ENCODE measurements at regions not wholly inside any gene's neighbourhood (a gene's known extent, or its start where the extent isn't known, plus 50 kb on each side); places are given as distances from the start of the nearest gene placed in this dataset.

GRCh38 chr7:10225275-10225674 is 748.4 kb upstream of the PHF14 start:
- TF ChIP-seq EZH2 (IDR thresholded peaks at IDR 0.05; ENCODE audit: borderline replicate concordance) (no peak), EZH2phosphoT487 (IDR thresholded peaks at IDR 0.05; ENCODE audit: low read depth, severe bottlenecking, unreplicated experiment) (no peak)
- TF ChIP-seq, protein P1, sequence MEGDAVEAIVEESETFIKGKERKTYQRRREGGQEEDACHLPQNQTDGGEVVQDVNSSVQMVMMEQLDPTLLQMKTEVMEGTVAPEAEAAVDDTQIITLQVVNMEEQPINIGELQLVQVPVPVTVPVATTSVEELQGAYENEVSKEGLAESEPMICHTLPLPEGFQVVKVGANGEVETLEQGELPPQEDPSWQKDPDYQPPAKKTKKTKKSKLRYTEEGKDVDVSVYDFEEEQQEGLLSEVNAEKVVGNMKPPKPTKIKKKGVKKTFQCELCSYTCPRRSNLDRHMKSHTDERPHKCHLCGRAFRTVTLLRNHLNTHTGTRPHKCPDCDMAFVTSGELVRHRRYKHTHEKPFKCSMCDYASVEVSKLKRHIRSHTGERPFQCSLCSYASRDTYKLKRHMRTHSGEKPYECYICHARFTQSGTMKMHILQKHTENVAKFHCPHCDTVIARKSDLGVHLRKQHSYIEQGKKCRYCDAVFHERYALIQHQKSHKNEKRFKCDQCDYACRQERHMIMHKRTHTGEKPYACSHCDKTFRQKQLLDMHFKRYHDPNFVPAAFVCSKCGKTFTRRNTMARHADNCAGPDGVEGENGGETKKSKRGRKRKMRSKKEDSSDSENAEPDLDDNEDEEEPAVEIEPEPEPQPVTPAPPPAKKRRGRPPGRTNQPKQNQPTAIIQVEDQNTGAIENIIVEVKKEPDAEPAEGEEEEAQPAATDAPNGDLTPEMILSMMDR (IDR thresholded peaks at IDR 0.05; ENCODE audit: poor library complexity), result no peak

All from hepatocyte (in vitro differentiated cells).